Mammary epithelial cell (primary cell): ENCODE measurements at regions not wholly inside any gene's neighbourhood (a gene's known extent, or its start where the extent isn't known, plus 50 kb on each side); places are given as distances from the start of the nearest gene placed in this dataset.

Experiments used
- CTCF ChIP-seq, 2 donors: IDR thresholded peaks in 1 of 2; conservative IDR thresholded peaks in 1 of 2; 2 replicates each; pipeline ENCODE4 v1.5.1; 2011 to 2012; ENCODE audit warnings: inconsistent platforms in 2 of 2, low read length in 2 of 2, mild to moderate bottlenecking in 2 of 2, control low read depth in 1 of 2, low read depth in 1 of 2; ENCODE audit not compliant: insufficient read depth in 1 of 2; ENCODE audit errors: extremely low read depth in 1 of 2
- EZH2 ChIP-seq: IDR thresholded peaks from 2 replicates; pipeline ENCODE4 v1.6.1; 2012; ENCODE audit warnings: low read length, inconsistent platforms, borderline replicate concordance

GRCh38 chr4:30903502-30904214 lies 183.5 kb downstream of the PCDH7 start:
- TF ChIP-seq CTCF (conservative IDR thresholded peaks at IDR 0.05 in 1 of 2, IDR thresholded peaks at IDR 0.05 in 1 of 2; ENCODE audit: extremely low read depth in 1 of 2, insufficient read depth in 1 of 2, low read depth in 1 of 2, low read length in 2 of 2) (no peak), EZH2 (no peak)
